ENCODE measurements at regions not wholly inside any gene's neighbourhood (a gene's known extent, or its start where the extent isn't known, plus 50 kb on each side); places are given as distances from the start of the nearest gene placed in this dataset.

DNA sequence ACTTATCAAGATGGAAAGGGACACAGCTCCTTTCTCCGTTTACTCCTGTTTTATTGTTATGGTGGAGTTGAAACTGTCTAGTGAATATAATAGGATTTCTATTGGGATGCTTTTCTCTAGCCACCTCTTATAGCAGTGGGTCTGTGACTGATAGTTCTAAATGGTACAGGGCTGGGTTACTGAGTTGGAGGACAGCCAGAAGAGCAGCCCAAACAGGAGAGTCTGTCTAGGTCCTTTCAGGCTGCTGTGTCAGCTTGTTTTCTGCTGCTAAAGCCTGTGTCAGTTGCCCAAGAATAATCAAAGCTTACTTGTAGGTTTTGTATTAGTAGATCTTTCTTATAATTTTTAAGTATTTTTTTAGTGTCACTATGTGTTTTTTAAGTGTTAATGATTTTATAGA lies 356.0 kb upstream of the SEMA6A start:
- Histone ChIP-seq H3K9ac (ENCODE audit: extremely low read depth, insufficient read length, low read length) (no peak overlapping the region), H3T11ph (ENCODE audit: low read length) (no peak overlapping the region), H3K18ac (ENCODE audit: insufficient read length, low read depth, low read length) (no peak overlapping the region), H3K27ac (ENCODE audit: insufficient read length, low read depth, low read length) (no peak overlapping the region), H3K4ac (ENCODE audit: low read depth, low read length) (no peak overlapping the region), H2AK5ac (ENCODE audit: insufficient read length, low read length) (no peak overlapping the region), H3K56ac (ENCODE audit: insufficient read length, low read depth, low read length) (no peak overlapping the region), H3K4me2 (ENCODE audit: insufficient read depth, insufficient read length, low read length) (no peak overlapping the region), H3K79me2 (ENCODE audit: insufficient read depth, low read length) (no peaks in the 10 kb centered on the region), H3K23me2 (ENCODE audit: insufficient read length, low read depth, low read length, poor library complexity, severe bottlenecking) (no peaks in the 10 kb centered on the region), H3K9me3 (ENCODE audit: control insufficient read depth, low read depth, low read length) (no peaks in the 10 kb centered on the region), H4K8ac (replicated peaks; ENCODE audit: insufficient read length, low read depth, low read length) (no peak overlapping the region), H3K79me1 (ENCODE audit: insufficient read depth, low read depth, low read length, poor library complexity, severe bottlenecking) (no peaks in the 10 kb centered on the region), H3K27me3 (ENCODE audit: insufficient read depth, low read length) (no peaks in the 10 kb centered on the region), H2AFZ (ENCODE audit: low read length) (no peak overlapping the region), H4K91ac (ENCODE audit: insufficient read length, low read depth, low read length) (no peak overlapping the region), H3K14ac (ENCODE audit: insufficient read depth, low read length) (no peak overlapping the region), H2BK5ac (ENCODE audit: insufficient read length, low read length) (no peak overlapping the region), H3K23ac (ENCODE audit: insufficient read length, low read depth, low read length) (no peak overlapping the region), H4K5ac (ENCODE audit: insufficient read length, low read depth, low read length) (no peak overlapping the region), H4K20me1 (ENCODE audit: control insufficient read depth, insufficient read depth, insufficient read length) (no peaks in the 10 kb centered on the region), H2BK120ac (ENCODE audit: low read depth, low read length, poor library complexity, severe bottlenecking) (no peak overlapping the region), H3K4me1 (ENCODE audit: insufficient read depth, low read length) (no peaks in the 10 kb centered on the region), H2BK12ac (ENCODE audit: insufficient read length, low read depth, low read length) (no peak overlapping the region), H2BK15ac (ENCODE audit: low read depth, low read length) (no peak overlapping the region), H2BK20ac (ENCODE audit: low read depth, low read length, poor library complexity, severe bottlenecking) (no peak overlapping the region)
- no peaks in the 10 kb centered on the region; a peak in 1 of 7 replicates for H3K36me3 Mint-ChIP-seq (ENCODE audit: insufficient read depth in 1 of 3, low read depth in 3 of 3)
- H3K4me1 Mint-ChIP-seq, result peaks cover 0 to 6% of the 10 kb centered on the region in 2 experiments; a peak in 2 of 4 replicates
- TF ChIP-seq CTCF (conservative IDR thresholded peaks at IDR 0.05), result no peak
- H3K27ac Mint-ChIP-seq, result no peak overlapping the region
- no CpG with 5 or more reads among the region's 1 CpG for WGBS (ENCODE audit: extremely low coverage, insufficient read length, low lambda C conversion rate)
- H3K9me3 Mint-ChIP-seq, result no peaks in the 10 kb centered on the region
- H3K4me3 Mint-ChIP-seq, result no peak overlapping the region
- DNase-seq, result no peak
- H3K27me3 Mint-ChIP-seq (ENCODE audit: low read depth), result no peaks in the 10 kb centered on the region
